Medulla oblongata (tissue), 1 donor: ENCODE measurements at regions not wholly inside any gene's neighbourhood (a gene's known extent, or its start where the extent isn't known, plus 50 kb on each side); places are given as distances from the start of the nearest gene placed in this dataset.

Experiments
- DNase-seq: peaks from one replicate; pipeline ENCODE4 v3.0.0-alpha.2; 2015; ENCODE audit errors: extremely low spot score

DNA sequence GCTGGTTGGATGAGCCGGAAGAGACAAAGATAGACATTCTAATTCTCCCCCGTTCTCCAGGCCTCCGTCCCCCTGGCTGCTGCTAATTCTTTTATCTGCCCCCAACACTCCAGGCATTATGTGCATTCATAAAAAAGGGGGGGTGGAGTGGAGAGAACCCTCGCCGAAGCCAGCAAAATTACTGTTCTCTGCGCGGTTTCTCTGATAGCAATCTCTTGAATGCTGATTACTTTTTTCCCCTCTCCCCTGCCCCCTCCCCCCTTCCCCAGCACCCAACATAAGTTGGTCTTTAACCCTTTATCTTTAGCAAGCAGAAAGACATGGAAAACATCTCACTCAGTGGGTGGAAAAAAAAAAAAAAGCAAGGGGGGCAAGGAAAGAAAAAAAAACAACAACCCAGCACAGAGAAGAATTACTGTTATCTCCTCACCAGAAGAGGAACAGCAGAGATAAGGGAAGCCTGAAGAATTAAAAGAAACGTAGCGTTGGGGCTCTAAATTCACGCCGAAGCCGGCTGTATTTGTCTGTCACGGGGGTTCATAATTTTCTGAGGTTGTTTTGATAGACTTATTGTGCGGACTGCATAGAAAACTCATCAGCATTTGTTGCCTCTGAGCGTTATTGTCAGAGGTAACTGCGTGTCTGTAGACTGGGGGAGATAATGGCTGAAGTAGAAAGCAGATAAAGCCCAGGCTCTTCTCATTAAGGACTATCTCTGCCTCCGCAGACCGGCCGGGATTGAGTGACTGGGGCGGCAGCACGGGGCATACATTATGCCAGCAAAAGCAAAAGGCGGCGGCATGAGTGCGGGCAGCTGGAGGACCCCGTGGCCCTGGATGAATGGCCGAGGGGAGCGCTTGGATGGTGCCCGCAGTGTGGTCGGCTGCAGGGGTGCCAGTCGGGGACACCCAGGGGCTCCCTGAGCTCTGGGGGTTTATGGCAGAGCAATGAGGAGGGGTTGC, 126.9 kb downstream of the MRM1 start:
- no peak for DNase-seq

DNA sequence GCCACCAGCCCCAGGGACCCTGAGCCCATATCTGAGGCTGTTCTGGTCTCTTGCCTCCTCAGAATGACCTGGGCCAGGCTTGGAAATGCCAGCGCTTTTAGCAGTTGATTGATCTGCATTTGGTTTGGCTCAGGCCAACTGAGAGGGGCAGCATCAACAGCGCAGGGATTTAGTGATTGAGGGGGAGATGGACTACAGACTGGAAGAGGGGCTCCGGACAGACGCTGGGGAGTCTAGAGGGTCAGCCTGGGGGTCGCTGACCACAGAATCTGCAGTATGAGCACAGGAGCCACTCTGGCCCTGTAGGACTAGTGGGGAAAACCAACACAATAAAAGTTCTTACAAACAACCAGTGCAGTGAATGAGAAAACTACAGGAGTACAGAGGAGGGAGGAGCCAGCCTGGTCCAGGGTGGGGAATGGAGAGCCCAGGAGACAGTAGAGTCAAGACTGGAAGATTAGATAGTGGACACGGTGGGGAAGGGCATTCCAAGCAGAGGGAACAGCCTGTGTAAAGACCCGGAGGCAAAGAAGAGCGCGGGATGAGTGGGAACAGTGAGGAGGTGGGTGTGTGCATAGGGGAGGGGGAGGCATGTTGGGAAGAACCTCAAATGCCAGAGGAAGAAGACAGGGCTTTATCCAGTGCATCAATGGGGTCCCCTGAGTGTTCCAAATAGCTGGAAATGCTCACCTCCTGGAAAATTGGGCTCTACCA, 128.9 kb downstream of the MRM1 start:
- no peak for DNase-seq

DNA sequence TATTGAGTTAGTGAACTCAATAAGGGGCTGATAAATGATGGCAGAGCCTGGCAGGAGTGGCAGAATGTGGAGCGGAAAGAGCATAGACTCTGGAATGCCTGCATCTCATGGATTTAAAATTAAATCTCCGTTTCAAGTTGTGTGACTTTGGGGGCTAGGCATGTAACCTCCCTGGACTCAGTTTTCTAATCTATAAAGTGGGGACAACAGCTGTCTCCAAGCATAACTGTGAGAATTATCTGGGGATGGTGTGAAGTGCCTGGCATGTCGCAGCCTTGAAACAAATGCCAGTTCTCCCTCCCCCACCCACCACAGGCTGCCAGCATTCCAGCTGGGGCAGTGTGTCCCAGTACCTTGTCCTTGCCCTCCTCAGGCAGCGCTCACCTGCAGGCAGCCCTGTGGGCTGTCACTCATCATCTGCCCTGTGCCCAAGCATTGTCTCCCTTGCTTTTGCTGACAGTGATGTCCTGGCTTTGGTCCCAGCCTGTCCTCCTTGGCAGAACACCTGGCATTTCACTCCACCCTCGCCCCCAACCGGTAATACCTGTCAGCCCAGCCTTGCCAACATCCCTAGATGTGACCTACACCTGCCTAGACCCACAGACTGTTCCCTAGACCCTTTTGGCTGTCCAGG, 129.6 kb downstream of the MRM1 start:
- DNase-seq, result no peak

- no peak for DNase-seq
These were observed 130.4 kb downstream of the MRM1 start for GRCh38 chr17:36731811-36732210.

GRCh38 chr17:36732351-36732750, 131.0 kb downstream of the MRM1 start:
- DNase-seq, result no peak

DNA sequence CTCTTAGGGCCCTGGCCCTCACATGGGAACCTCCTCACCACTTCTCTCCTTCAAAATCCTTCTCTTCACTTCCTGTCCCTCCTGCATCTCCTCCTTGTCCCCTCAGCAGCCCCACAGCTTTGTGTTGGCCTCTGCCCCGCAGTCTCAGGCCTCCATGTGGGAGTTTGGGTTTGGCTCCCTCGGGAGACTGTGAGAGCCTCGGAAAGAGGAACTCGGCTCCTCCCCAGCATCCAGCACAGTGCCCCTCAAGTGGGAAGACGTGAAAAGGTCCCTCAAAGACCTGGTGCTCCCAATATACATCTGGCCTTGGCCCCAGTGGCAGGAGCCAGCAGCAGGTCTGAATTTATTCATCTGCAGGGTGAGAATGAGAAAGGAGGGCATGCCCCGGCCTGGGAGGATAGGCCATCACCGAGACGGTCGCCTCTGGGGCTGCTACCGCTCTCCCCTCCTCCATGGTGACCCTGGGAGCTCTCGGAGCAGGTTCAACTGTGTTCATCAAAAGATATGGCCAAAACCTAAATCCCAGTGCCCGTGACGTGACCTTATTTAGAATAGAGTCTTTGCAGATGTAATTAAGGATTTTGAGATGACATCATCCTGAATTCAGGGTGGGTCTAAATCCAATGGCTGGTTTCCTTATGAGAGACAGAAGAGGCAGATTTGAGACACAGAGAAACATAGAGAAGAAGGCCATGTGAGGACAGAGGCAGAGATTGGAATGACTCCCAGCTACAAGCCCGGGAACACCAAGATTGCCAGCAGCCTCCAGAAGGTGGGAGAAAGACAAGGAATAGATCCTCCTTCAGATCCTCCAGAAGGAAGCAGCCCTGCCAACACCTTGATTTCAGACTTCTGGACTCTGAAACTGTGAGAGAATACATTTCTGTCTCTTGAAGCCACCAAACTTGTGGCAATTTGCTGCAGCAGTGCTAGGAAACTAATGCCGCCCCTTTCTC, 135.1 kb downstream of the MRM1 start:
- no peak for DNase-seq

DNA sequence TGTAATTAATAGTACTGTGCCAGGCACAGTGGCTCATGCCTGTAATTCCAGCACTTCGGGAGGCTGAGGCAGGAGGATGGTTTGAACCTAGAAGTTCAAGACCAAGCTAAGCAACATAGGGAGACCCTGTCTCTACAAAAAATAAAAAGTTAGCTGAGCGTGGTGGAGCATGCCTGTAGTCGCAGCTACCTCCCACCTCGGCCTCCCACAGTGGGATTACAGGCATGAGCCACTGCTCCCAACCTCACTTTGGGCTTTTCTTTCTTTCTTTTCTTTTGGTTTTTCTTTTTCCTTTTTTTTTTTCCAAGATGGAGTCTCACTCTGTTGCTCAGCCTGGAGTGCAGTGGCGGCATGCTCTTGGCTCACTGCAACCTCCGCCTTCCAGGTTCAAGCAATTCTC, 137.8 kb downstream of the MRM1 start:
- DNase-seq, result no peak

- DNase-seq, result no peak
These were observed 138.8 kb downstream of the MRM1 start for GRCh38 chr17:36740157-36740556.

DNA sequence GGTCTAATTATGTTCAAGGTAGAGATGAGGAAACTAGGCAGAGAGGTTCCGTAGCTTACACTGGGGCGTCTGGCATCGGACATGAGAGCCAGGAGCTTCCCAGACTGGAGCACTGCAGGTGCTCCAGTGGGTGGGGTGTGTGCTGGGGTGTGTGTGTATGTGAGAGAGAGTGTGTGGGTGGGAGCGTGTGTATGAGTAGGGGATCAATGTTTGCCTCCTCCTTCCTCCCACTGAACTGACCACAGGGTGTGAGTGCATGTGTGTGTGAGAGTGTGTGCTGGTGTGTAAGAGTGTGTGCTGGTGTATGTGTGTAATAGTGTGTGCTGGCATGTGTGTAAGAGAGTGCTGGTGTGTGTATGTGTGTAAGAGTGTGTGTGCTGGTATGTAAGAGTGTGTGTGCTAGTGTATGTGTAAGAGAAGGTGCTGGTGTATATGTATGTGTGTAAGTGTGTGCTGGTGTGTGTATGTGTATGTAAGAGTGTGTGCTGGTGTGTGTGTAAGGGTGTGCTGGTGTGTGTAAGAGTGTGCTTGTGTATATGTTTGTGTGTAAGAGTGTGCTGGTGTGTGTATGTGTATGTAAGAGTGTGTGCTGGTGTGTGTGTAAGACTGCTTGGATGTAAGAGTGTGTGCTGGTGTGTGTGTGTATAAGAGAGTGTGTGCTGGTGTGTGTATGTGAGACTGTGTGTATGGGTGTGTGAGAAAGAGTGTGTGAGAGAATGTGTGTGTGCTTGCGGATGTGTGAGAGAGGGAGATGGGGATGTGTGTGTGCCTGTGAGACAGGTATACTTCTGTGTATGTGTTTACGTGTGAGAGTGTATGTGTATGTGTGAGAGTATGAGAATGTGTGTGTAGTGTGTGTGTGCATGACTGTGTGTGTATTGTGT, 139.9 kb downstream of the MRM1 start:
- DNase-seq, result no peak

GRCh38 chr17:36742267-36743000, 141.1 kb downstream of the MRM1 start:
- DNase-seq, result no peak

- no peak for DNase-seq
These were observed 141.7 kb downstream of the MRM1 start for GRCh38 chr17:36743130-36743529.

- no peak for DNase-seq
These were observed 145.1 kb downstream of the MRM1 start for GRCh38 chr17:36746381-36747053.

- no peak for DNase-seq
These were observed 146.5 kb downstream of the MRM1 start for GRCh38 chr17:36747861-36748260.

DNA sequence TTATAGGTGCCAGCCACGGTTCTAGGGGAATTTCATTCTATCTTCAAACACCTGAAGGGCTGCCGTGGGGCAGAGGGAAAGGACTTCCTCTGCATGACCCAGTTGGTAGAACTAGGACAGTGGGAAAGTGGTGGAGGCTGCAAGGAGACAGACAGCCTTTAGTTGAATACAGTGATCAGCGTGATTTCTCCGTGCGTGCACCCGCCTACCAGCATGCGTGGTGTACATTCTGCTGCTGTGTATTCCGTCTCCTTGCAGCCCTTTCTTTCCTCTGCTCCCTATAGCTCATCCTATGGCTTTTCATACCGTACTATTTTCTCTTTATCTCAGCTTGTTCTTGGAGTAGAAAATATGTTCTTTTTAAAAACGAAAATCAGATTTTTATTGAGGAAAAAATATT, 146.9 kb downstream of the MRM1 start:
- DNase-seq, result no peak

GRCh38 chr17:36749493-36749892, 148.1 kb downstream of the MRM1 start:
- no peak for DNase-seq

DNA sequence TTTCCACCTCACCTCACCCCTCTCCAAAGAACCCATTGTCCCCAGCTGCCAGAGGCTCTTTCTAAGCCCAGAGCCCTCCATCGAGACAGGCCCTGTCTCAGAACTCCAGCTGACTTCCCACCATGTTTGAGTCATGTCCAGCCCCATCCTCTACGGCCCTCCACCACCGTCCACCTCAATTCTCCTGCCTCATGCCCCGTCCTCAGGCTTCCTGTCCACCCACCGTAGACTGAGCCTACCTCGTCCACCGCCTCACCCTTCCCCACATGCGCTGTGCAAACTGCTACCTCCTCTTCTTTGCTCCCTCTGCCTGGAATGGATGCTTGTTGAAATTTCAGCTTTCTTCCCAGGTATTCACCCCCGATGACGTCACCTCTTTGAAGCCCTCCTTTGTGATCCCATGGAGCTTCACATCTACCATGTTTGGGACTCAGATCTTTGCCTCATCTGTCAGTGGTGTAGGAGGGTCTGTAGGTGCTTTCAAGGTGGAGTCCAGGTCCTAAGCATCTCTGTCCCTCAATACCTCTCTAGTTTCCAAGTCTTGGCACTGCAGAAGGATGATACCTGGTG, 149.0 kb downstream of the MRM1 start:
- DNase-seq, result no peak

DNA sequence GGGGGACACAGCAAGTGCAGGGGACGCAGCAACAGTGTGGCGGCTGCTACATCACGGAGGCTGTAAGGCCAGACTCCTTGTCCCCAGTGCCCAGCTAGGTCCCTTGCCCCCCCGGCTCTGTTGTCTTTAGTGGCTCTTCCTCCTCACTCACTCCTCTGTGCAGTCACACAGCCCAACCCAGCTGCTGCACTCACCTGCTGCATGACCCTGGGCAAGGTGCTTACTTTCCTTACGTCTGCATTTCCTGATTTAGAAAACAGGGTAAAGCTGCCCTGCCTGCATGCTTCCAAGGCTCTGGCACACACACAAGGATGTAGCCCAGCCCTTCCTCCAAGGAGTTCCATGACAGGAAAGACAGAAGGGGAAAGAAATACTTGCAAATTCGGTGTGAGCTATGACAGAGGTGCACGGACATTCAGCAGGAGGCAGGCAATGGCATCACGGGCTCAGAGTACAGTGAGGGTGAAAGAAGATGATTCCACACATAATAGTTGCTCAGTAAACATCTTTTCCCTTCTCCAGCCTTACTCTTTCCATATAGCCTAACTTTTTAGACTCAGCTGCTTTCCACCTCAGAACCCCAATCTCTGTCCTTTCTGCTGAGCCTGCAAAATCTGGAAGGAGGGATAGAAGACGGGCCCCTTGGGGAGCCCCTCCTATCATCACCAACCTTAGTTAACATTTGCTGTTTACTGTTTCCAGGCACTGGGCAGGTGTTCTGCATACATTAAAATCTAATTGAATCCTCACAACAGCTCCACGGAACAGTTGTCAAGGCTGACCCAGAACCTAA, 150.9 kb downstream of the MRM1 start:
- DNase-seq, result no peak

DNA sequence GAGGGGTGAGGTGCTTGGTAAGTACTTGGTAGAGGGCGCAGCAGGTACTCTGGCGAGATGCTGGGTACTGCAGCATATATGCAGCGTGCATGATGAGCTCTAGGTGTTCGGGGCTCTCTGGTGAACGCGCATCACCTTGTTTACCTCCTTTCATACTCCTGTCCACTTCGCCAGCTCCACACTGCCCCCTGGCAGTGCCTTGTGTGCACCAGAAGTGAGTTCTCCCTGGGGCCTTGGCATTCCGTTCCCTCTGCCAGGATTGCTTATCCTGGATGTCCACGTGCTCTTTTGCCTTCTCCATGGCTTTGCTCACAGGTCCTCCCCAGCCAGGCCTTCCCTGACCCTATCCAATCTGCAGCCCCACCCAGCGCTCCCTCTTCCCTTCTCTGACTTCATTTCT, 154.2 kb downstream of the MRM1 start:
- DNase-seq, result no peak
